GM10266 (cell line): ENCODE measurements at regions not wholly inside any gene's neighbourhood (a gene's known extent, or its start where the extent isn't known, plus 50 kb on each side); places are given as distances from the start of the nearest gene placed in this dataset.

ENCODE experiments used
- DNase-seq: peaks from one replicate; pipeline ENCODE4 v3.0.0; 2012; ENCODE audit errors: extremely low spot score
- CTCF ChIP-seq: IDR thresholded peaks from 2 replicates; pipeline ENCODE4 v1.5.1; 2012; ENCODE audit warnings: mild to moderate bottlenecking, low read depth; ENCODE audit not compliant: control insufficient read depth, insufficient read depth; ENCODE audit errors: missing control alignments

- DNase-seq: no peak
- TF ChIP-seq CTCF: no peak
Measured at GRCh38 chr12:85559127-85559526, 277.1 kb downstream of the RASSF9 start.

DNA sequence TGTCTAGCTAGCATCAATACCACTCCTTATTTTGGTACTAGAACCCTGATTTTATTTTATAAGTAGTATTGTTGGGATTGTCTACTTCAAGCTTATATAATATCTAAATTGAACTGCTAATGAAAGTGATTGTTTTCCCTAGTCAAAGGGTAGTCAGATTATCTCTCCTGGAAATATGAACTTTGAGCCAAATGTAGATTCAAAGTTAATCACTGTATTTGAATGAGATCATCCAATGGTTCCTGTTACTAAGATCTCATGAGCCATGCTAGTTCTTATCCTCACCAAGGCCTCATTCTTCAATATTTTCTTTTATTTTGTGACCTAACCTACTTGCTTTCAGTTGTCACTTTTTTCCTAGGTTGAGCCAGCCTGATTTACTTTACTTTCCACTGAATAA, 276.7 kb downstream of the RASSF9 start:
- no peak for TF ChIP-seq CTCF
- no peak for DNase-seq

DNA sequence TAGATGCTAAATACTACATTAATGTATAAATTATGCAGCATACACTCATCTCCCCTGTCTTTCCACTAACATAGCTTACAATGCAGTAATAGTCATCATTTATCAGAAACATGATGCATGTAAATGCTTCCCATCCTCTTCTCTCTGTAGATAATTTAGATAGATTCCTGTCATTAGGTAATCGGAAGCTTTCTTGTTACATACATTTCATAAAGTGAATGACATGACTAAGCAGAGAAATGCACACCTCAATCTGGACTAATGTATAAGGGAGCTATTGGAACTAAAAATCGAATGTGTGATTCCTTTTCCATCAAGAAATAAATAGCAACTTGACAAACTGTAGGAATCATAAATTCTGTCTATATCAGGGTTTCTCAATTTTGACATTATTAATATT, 273.4 kb downstream of the RASSF9 start:
- no peak for TF ChIP-seq CTCF
- no peak for DNase-seq

DNA sequence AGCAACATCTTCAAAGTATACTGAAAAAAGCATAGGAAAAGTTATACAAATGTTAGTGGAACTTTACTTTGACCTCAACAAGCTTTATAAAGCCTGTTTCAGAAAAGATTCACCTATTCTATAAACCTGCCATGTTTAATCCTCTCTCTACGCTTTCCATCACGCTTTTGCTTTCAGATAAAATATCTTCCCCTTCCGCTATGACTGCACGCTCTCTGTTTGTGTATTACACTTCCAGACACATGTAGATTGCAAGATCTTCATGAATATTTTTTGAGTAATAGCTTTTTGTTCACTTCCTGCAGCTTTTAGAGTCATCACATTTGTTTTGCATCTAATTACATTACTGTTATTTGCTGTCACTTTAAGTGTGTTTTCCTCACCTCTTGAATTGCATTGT, 271.4 kb downstream of the RASSF9 start:
- TF ChIP-seq CTCF: no peak
- DNase-seq: no peak

- DNase-seq: no peak
- no peak for TF ChIP-seq CTCF
Measured at GRCh38 chr12:85568395-85569103, 267.7 kb downstream of the RASSF9 start.

GRCh38 chr12:85569261-85569660, 266.9 kb downstream of the RASSF9 start:
- no peak for TF ChIP-seq CTCF

GRCh38 chr12:85572956-85573355, 263.3 kb downstream of the RASSF9 start:
- no peak for TF ChIP-seq CTCF
- no peak for DNase-seq

More at GRCh38 chr12:85569261-85569660, 266.9 kb downstream of the RASSF9 start:
- DNase-seq: no peak
